ENCODE measurements at regions not wholly inside any gene's neighbourhood (a gene's known extent, or its start where the extent isn't known, plus 50 kb on each side); places are given as distances from the start of the nearest gene placed in this dataset.

- Histone ChIP-seq H3K79me1 (ENCODE audit: low read depth, low read length) (no peaks in the 10 kb centered on the region), H3K9me3 (ENCODE audit: insufficient read depth in 2 of 2, low read depth in 1 of 2, low read length in 1 of 2) (no peaks in the 10 kb centered on the region), H4K91ac (replicated peaks; ENCODE audit: insufficient read length, low read length) (no peak overlapping the region), H3K18ac (ENCODE audit: extremely low read depth, low read length) (no peak overlapping the region), H2AFZ (ENCODE audit: low read length) (no peak overlapping the region), H3K23me2 (ENCODE audit: low read depth, low read length) (no peaks in the 10 kb centered on the region), H3K4ac (replicated peaks; ENCODE audit: insufficient read length, low read depth, low read length) (no peak overlapping the region), H3K23ac (ENCODE audit: insufficient read length) (no peak overlapping the region), H2BK12ac (ENCODE audit: low read depth, low read length) (no peak overlapping the region), H2BK15ac (ENCODE audit: low read length) (no peak overlapping the region), H3K14ac (ENCODE audit: insufficient read length) (no peak overlapping the region), H3K27me3 (replicated peaks in 1 of 4; ENCODE audit: control insufficient read depth in 3 of 4, extremely low read depth in 1 of 4, insufficient read depth in 3 of 4, low read length in 3 of 4) (no peaks in the 10 kb centered on the region), H2BK120ac (replicated peaks; ENCODE audit: low read depth, low read length) (no peak overlapping the region), H3K9ac (replicated peaks in 1 of 4; ENCODE audit: extremely low read depth in 1 of 4, low read depth in 3 of 4, low read length in 3 of 4) (no peak overlapping the region), H2BK5ac (ENCODE audit: low read depth, low read length) (no peak overlapping the region), H3K4me3 (ENCODE audit: extremely low read depth in 1 of 4, insufficient read depth in 2 of 4, low read depth in 3 of 4, low read length in 4 of 4) (no peak overlapping the region), H3K79me2 (ENCODE audit: control insufficient read depth in 1 of 2, insufficient read depth in 2 of 2, low read length in 2 of 2) (no peaks in the 10 kb centered on the region), H3K4me2 (ENCODE audit: insufficient read depth in 1 of 2, low read depth in 2 of 2, low read length in 2 of 2) (no peak overlapping the region), H3K4me1 (replicated peaks in 1 of 4; ENCODE audit: control insufficient read depth in 3 of 4, insufficient read depth in 4 of 4, low read length in 3 of 4) (no peaks in the 10 kb centered on the region), H4K8ac (ENCODE audit: extremely low read depth, insufficient read depth, low read length) (no peak overlapping the region), H2AK5ac (ENCODE audit: low read depth, low read length) (no peak overlapping the region), H4K5ac (ENCODE audit: insufficient read length, low read depth, low read length) (no peak overlapping the region), H3K56ac (replicated peaks; ENCODE audit: insufficient read length, low read depth, low read length) (no peak overlapping the region), H3K27ac (ENCODE audit: low read depth, low read length) (no peak overlapping the region), H2BK20ac (ENCODE audit: low read length) (no peak overlapping the region), H4K20me1 (replicated peaks in 1 of 2; ENCODE audit: control insufficient read depth in 1 of 2, insufficient read depth in 2 of 2, low read length in 2 of 2) (no peaks in the 10 kb centered on the region), H3K36me3 (ENCODE audit: control insufficient read depth in 2 of 4, insufficient read depth in 4 of 4, low read length in 3 of 4) (no peaks in the 10 kb centered on the region)
- DNase-seq (ENCODE audit: low read depth in 1 of 2, low spot score in 2 of 2) (no peak), FAIRE-seq (no peak)
- ChIA-PET CTCF (ENCODE audit: partially characterized antibody) (interaction anchor here (1.1 to 1.4 kb wide), 2 partner anchors 19 to 113 kb away, joined by 4 to 5 read pairs; no protein-coding TSS in a partner anchor), POLR2A (ENCODE audit: partially characterized antibody) (no interaction called here)
- 89% methylated on average over 3 of the region's 3 CpGs; no CpG with 5 or more reads in 1 of the 2 experiments for WGBS, 2 experiments (ENCODE audit: extremely low coverage in 1 of 2, insufficient coverage in 1 of 2, insufficient read length in 1 of 2, insufficient replicate concordance in 2 of 2, low coverage in 1 of 2, low lambda C conversion rate in 2 of 2, missing lambda C conversion rate in 1 of 2)
- TF ChIP-seq MAFK (IDR thresholded peaks at IDR 0.05; ENCODE audit: low read depth, low read length): no peak
- no peak for TF ChIP-seq POLR2A (IDR thresholded peaks at IDR 0.05; ENCODE audit: control extremely low read depth in 1 of 2, low read depth in 2 of 2, low read length in 2 of 2)
- TF ChIP-seq CHD2 (IDR thresholded peaks at IDR 0.05; ENCODE audit: low read length): no peak
- TF ChIP-seq BCL11A (IDR thresholded peaks at IDR 0.05; ENCODE audit: low read depth in 2 of 2, low read length in 2 of 2): no peak
Observed at GRCh38 chr5:155252717-155253116, 239.2 kb downstream of the KIF4B start.

Measured in H1 (cell line).